Cardiac fibroblast (primary cell): ENCODE measurements at regions not wholly inside any gene's neighbourhood (a gene's known extent, or its start where the extent isn't known, plus 50 kb on each side); places are given as distances from the start of the nearest gene placed in this dataset.

Experiments used
- DNase-seq, 2 donors: peaks; one replicate each; pipeline versions ENCODE4 v3.0.0 to v3.0.0-alpha.2; 2010; ENCODE audit warnings: low read depth in 2 of 2
- H3K4me3 ChIP-seq, 2 donors: replicated peaks in 1 of 2; 1 replicate in 1 of 2; 2 replicates in 1 of 2; pipeline ENCODE4 v1.5.1; 2011; ENCODE audit warnings: low read depth in 2 of 2, low read length in 2 of 2, mild to moderate bottlenecking in 2 of 2, moderate library complexity in 1 of 2
- TF ChIP-seq, protein P1 (sequence below): IDR thresholded peaks from one replicate; pipeline ENCODE4 v1.5.1; 2011; ENCODE audit warnings: low read depth, mild to moderate bottlenecking, low read length, inconsistent platforms

DNA sequence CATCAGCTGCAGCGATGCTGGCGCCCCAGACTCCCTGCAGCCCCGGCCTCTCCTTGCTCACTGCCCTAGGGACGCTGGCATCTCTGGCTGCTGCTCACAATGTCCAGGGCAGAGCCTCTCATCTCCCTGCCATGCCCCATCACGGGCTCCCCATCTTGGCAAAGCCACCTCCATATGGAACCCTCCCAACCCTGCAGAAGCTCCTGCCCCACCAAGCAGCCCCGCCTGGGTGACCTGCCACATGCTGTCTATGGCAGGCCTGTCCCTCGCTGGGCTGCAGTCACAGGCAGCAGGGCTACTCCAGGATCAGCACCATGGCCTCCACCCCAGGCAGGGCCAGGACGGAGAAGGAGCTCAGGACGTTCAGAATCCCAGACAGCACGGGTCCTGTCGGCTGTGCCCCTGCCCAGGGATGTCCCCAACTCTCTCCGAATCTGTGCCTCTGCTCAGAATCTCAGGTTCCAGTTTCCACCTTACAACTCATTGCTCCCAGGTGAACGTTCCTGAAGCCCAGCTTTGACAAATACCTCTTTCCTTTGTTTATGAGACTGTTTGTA lies 58.4 kb downstream of the PLXNA1 start:
- TF ChIP-seq, protein P1, sequence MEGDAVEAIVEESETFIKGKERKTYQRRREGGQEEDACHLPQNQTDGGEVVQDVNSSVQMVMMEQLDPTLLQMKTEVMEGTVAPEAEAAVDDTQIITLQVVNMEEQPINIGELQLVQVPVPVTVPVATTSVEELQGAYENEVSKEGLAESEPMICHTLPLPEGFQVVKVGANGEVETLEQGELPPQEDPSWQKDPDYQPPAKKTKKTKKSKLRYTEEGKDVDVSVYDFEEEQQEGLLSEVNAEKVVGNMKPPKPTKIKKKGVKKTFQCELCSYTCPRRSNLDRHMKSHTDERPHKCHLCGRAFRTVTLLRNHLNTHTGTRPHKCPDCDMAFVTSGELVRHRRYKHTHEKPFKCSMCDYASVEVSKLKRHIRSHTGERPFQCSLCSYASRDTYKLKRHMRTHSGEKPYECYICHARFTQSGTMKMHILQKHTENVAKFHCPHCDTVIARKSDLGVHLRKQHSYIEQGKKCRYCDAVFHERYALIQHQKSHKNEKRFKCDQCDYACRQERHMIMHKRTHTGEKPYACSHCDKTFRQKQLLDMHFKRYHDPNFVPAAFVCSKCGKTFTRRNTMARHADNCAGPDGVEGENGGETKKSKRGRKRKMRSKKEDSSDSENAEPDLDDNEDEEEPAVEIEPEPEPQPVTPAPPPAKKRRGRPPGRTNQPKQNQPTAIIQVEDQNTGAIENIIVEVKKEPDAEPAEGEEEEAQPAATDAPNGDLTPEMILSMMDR, result no peak
- H3K4me3 ChIP-seq, result no peak overlapping the region
- no peak for DNase-seq

DNA sequence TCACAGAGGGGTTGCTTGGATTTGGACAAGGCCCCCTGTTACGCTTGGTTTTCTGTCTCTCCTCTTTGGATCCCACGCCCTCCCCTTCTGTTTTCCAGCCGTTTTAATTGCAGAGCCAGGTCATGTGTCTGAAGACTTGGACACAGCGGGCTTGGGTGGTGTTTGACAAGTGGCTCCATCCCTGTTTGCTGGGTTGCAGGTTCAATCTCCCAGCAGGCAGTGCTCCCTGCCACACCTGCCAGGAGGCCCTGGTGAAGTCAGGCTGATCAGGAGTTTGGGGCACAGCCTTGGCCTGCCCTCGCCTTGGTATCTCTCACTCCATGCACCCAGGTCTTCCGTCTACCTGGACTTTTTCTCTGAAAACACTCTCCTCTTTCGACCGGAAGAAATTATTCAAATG lies 59.0 kb downstream of the PLXNA1 start:
- no peak overlapping the region for H3K4me3 ChIP-seq
- TF ChIP-seq, protein P1, result no peak
- DNase-seq, result no peak

DNA sequence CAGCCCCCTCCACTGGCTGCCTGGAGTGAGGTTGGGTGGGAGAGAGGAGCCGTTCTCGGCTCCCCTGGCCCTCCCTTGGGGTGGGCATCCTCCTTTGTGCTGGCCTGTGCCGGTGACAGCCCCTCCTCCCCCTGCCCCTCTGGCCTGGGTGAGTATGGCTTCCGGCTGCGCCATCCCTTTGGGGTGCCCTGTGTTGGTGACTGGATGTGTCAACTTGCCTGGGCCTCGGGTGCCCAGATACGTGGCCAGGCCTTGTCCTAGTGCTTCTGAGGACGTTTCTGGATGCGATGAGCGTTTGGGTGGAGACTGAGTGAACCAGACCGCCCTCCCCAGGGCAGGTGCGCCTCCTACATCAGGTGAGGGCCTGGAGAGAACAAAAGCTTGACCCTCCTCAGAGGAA lies 59.7 kb downstream of the PLXNA1 start:
- TF ChIP-seq, protein P1, result no peak
- DNase-seq, result no peak
- H3K4me3 ChIP-seq, result no peak overlapping the region

DNA sequence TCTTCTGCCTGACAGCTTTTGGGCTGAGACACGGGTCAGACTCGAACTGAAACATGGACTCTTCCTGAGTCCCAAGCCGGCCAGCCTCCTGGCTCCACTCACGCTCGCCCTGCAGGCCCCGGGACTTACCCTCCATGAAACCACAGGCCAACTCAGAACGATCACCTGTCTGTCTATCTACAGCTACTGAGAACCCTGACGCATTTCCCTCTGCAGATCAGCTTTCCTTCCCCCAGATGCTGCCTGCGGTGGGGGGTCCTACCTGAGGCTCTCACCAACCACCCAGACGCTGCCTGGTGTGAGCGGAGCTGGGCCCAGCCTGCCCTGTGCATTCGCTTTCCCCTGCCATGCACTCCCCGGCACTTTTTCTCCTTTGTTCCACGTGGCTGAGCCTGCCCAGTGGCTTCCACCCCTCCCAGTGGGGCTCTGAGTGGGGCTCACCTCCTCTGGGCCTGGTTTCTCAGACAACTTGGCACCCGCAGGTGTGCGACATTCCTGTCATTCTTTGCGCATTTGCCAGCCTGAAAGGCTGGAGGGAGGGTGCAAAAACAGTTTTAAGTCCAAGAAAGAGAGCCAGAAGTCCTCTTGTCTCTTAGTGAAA lies 60.2 kb downstream of the PLXNA1 start:
- TF ChIP-seq, protein P1, result no peak
- no peak overlapping the region for H3K4me3 ChIP-seq
- DNase-seq, result peak in 1 of 2 donors; percentile 13

DNA sequence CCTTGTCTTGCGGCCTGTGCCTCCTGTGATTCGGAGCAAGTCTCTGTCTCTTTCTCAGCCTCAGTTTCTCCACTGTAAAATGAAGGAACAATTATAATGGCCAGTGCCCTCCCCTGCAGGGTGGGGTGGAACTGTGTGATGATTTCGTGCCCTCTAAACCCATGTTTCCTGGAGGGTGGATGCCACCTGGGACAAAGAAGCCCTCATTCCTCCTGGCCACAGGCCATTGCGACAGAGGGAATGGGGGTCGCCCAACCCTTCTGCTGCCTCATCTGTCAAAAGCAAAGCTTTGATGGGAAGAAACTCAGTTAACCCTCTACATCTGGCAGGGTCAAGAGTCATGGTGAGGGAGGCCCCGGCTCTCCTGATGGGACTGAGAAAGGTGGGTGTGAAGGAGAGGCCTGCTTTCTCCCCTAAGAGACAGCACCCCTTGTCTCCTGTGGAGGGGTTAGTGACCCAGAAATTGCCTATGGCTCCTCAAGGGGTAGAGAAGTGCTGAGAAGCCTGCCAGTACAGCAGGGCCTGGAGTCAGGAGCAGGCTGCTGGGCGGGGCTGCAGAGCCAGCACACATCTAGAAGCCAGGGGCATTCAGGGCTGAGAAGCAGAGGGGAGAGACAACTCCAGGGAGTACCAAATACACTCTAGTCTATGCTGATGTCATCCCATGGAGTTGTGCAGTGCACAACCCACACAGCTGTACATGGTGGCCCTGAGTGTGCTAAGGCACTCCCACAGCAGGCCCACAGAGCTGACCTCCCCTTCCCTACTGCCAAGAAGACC lies 61.0 kb downstream of the PLXNA1 start:
- DNase-seq, result no peak
- TF ChIP-seq, protein P1, result no peak
- no peak overlapping the region for H3K4me3 ChIP-seq

DNA sequence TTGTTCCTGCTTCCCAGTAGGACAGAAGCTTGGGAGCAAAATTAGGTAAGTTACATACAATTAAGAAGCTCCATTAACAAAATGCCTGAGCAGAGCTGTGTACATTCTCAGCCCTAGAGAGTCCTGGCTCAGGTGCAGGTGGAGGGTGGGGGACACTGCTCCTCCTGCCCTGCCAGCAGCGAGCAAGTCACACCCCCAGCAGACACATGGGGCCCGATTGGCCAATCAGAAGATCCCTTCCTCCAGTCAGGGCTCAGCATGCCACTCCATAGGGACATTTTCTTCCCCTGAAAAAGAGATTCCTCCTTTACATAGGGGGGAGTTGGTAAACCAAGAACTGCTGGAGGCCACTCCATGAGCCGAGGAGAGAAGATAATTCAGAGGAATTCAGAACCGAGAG lies 62.1 kb downstream of the PLXNA1 start:
- H3K4me3 ChIP-seq, result no peak overlapping the region
- TF ChIP-seq, protein P1, result no peak
- DNase-seq, result peak in 1 of 2 donors; percentile 8
